ENCODE measurements at regions not wholly inside any gene's neighbourhood (a gene's known extent, or its start where the extent isn't known, plus 50 kb on each side); places are given as distances from the start of the nearest gene placed in this dataset.

GRCh38 chr11:119513806-119514170 lies 90.8 kb upstream of the THY1 start:
- H3K9me3 ChIP-seq: no peaks in the 10 kb centered on the region
- DNase-seq: no peak
- H3K36me3 ChIP-seq: no peaks in the 10 kb centered on the region
- no peak overlapping the region for H3K4me3 ChIP-seq (ENCODE audit: low read depth, low read length)
- peaks cover 38% of the 10 kb centered on the region for H3K4me1 ChIP-seq
- TF ChIP-seq CTCF (IDR thresholded peaks at IDR 0.05; ENCODE audit: low read depth, low read length): no peak
- H3K27me3 ChIP-seq: no peaks in the 10 kb centered on the region

GRCh38 chr11:119513131-119513805 lies 90.3 kb upstream of the THY1 start:
- Histone ChIP-seq H3K4me1 (peaks cover 38% of the 10 kb centered on the region), H3K27me3 (no peaks in the 10 kb centered on the region), H3K36me3 (no peaks in the 10 kb centered on the region), H3K4me3 (ENCODE audit: low read depth, low read length) (no peak overlapping the region), H3K9me3 (no peaks in the 10 kb centered on the region)
- no peak for TF ChIP-seq CTCF (IDR thresholded peaks at IDR 0.05; ENCODE audit: low read depth, low read length)
- peak; percentile 36 for DNase-seq

- Histone ChIP-seq H3K4me3 (ENCODE audit: low read depth, low read length) (no peak overlapping the region), H3K36me3 (no peaks in the 10 kb centered on the region), H3K9me3 (no peaks in the 10 kb centered on the region), H3K4me1 (peaks cover 38% of the 10 kb centered on the region), H3K27me3 (no peaks in the 10 kb centered on the region)
- DNase-seq: peak; percentile 44
- TF ChIP-seq CTCF (IDR thresholded peaks at IDR 0.05; ENCODE audit: low read depth, low read length): no peak
Measured at GRCh38 chr11:119512369-119512768, 89.4 kb upstream of the THY1 start.

- DNase-seq: no peak
- Histone ChIP-seq H3K36me3 (no peaks in the 10 kb centered on the region), H3K27me3 (no peaks in the 10 kb centered on the region), H3K4me3 (ENCODE audit: low read depth, low read length) (no peak overlapping the region), H3K9me3 (no peaks in the 10 kb centered on the region), H3K4me1 (peaks cover 38% of the 10 kb centered on the region)
- no peak for TF ChIP-seq CTCF (IDR thresholded peaks at IDR 0.05; ENCODE audit: low read depth, low read length)
Measured at GRCh38 chr11:119511614-119512306, 88.8 kb upstream of the THY1 start.

GRCh38 chr11:119509969-119510401 lies 87.0 kb upstream of the THY1 start:
- no peak for TF ChIP-seq CTCF (IDR thresholded peaks at IDR 0.05; ENCODE audit: low read depth, low read length)
- Histone ChIP-seq H3K27me3 (no peaks in the 10 kb centered on the region), H3K4me3 (ENCODE audit: low read depth, low read length) (no peak overlapping the region), H3K4me1 (peaks cover 51% of the 10 kb centered on the region), H3K36me3 (no peaks in the 10 kb centered on the region), H3K9me3 (no peaks in the 10 kb centered on the region)
- DNase-seq: peak; percentile 70

GRCh38 chr11:119509282-119509841 lies 86.4 kb upstream of the THY1 start:
- Histone ChIP-seq H3K27me3 (no peaks in the 10 kb centered on the region), H3K4me3 (ENCODE audit: low read depth, low read length) (no peak overlapping the region), H3K36me3 (no peaks in the 10 kb centered on the region), H3K4me1 (peaks cover 53% of the 10 kb centered on the region), H3K9me3 (no peaks in the 10 kb centered on the region)
- no peak for TF ChIP-seq CTCF (IDR thresholded peaks at IDR 0.05; ENCODE audit: low read depth, low read length)
- DNase-seq: no peak

Measured in BE2C (cell line).